HG03432 (cell line): ENCODE measurements at regions not wholly inside any gene's neighbourhood (a gene's known extent, or its start where the extent isn't known, plus 50 kb on each side); places are given as distances from the start of the nearest gene placed in this dataset.
"Not testable (repeated sequence)": the region's sequence is repeated elsewhere in the genome, so short reads cannot be mapped to it uniquely, and the experiment has no call there.

Experiments
- ATAC-seq: cut with Tn5 transposase; IDR thresholded peaks from one replicate; pipeline ENCODE4 v1.9.1; 2021; ENCODE audit warnings: mild to moderate bottlenecking, moderate library complexity; ENCODE audit not compliant: unreplicated experiment

DNA sequence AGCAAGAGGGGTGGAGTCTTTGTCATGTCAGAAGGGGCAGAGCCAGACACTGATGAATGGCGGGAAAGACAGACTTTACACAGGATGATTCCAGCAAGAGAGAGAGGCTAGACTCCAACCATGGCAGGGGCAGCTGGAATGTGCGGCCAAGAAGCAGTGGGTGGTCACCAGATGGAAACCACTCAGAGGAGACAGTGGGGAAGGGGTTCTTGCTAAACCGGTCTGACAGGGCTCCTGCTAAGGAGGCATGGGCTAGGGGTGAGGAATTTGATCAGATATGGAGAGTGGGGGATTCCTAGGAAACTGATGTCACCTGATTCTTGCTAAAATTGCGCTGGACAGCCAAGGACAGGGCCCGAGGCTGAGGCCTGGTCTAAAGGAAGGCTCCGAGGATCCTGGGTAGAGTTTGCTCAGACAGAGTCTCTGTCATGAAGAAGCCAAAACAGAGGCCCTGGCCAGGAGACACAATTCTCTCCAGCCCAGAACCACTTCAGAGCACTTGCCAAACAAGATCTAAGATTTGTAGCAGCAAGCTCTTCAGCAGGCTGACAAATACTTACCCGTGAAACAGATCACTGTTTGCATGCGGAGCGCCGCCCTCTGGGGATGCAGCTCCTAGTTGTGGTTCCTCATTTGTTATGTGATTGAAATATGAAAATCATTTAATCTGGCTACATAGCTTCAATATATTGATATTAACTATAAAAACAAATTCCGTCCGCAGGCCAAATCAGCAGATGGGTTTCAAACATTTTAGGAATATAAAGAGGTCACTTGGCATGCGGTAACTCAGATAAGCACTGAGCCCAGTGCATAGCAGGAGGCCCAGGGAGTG lies 377.0 kb downstream of the TCERG1L start:
- no peak for ATAC-seq

DNA sequence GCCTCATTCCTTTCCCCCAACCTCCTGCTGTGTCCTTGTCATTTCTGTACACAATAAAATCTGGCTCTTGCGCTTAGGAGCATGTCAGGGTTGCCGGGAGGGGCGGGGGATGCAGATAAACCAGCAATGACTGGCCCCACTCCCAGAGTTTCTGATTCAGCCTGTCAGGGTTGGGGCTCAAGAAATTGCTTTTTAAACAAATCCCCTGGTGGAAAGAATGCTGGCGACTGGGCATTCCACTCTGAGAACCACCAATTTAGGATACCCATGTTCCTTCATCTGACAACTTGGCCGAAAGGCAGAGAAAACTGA lies 376.4 kb downstream of the TCERG1L start:
- no peak for ATAC-seq

DNA sequence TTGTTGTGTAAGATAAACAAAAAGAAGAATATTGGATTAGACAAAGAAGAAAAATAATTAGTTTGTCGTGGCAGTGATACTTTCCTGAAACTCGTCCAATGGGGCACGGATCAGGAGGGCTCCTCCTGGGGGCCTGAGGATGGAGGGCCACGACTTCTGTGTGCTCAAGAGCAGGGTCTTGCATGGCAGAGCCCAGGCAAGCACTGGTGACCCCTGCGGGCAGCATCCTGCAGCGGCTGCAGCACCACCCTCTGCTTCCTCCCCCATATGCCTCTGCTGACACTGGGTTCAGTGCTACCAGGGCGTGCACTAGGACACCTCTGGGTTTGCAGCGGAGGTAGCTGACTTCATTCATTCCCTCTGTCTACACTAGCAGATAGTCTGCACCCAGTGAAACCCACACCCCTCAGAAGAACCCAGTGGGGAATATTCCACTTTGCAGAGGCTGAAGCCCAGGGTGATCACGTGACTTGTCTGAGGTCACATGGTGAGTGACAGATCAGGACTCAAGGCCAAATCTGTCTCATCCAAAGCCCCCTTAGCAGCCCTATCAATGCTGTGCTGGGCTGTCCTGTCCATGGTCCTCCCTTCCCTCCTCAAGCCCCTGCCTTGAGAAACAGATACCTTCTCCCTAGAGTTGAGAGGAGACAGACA lies 375.5 kb downstream of the TCERG1L start:
- no peak for ATAC-seq

DNA sequence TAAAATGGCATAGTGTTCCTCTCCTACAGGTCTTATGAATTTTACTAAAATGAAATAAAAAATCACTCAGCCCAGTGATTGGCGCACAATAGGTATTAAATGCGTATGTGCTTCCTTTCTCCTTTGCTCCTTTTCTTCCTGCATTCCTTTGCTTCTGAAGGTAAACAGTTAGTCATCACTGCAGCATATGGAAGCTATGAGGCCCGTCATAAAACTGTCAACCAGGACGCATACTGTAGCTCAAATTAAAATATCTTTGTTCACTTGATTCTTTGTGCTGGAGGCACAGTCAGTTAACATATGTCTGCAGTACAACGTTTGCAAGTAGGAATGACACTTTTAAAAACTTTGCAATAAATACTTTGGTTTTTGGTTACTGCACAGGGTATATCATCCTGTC lies 374.7 kb downstream of the TCERG1L start:
- ATAC-seq = no peak

DNA sequence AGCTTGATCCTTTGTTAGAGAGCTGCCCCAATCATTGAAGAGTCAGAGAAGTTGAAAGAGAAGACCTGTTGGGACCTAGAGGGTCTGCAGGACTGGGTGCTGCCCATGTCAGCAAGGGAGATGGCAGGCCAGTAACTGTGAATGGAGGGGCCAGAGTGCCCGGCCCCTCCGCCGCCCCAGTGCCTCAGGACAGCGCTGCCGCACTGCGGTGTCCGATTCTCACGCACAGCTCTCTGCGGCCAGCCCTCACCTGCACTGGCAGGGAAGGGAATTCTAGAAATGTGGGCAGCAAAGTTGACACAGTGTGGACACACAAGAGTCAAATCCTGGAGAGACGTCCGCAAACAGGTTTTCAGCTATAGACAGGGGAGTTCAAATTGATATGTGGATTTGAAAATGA lies 373.5 kb downstream of the TCERG1L start:
- ATAC-seq = no peak

DNA sequence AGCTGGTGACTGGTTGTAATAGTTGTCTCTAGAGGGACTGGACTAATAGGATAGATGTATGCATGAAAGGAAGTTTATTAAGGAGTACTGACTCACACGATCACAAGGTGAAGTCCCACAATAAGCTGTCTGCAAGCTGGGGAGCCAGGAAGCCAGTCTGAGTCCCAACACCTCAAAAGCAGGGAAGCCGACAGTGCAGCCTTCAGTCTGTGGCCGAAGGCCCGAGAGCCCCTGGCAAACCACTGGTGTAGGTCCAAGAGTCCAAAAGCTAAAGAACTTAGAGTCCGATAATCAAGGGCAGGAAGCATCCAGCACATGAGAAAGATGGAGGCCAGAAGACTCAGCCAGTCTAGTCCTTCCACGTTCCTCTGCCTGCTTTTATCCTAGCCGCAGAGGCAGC lies 372.6 kb downstream of the TCERG1L start:
- not testable (repeated sequence) for ATAC-seq

DNA sequence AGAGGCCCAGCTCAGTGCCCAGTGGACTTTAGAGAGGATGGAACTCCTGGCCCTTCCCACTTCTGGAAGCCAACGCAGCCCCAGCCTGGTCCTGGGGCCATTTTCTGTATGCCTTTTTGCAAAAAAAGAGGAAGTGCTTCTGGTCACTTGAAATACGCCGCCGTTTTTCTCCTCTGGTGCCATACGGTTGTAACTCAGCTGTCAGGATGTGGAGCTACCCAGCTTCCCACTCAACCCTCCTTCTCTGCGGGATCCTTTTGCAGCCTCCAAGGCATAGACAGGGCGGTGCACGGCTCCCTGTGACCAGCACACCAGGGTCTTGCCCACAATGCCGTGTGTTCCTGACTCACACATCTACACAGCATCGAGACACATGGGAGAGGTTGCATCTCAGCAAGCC lies 369.6 kb downstream of the TCERG1L start:
- no peak for ATAC-seq

DNA sequence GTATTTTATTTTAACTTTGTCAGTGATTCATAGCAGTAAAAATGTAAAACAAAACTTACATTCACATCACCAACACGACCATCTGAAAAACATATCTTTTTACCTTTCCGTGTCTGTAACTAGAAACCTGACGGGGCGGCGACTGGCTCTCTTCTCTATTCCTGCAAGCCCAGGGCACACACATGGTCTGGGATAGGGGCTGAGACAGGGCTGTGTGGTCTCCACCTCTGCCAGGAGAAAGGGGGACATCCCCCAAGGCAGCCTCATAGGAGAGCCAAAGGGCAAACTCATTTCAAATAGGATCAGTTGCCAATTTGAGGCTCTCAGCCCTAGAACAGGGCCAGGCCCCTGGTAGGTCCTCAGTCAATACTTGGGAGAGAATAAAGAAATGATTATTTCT lies 359.4 kb downstream of the TCERG1L start:
- ATAC-seq = no peak

DNA sequence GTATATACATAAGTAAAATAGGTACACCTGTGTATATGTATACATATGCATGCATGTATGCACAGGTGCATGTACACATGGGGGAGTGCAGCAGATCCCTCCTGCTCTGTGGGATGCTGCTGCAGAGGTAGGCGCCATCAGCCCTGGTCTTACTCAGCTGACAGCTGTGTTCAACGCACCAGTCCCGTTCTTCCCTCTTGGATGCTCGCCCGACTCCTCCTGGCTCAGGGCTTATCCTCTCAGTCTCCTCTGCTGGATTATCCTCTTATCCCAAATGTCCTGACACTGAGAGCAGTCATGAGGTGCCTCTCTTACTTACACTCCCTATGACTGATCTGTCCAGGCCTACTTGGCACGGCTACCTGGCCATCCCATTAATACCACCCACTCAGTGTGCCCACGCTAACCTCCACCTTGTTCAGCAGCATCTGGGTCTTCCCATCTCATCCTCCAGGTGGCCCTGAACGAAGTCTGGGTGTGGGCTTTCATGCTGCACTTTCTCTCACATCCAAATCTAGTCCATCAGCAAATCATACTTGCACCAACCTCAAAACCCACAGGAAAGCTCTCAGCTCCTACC lies 357.1 kb downstream of the TCERG1L start:
- no peak for ATAC-seq

DNA sequence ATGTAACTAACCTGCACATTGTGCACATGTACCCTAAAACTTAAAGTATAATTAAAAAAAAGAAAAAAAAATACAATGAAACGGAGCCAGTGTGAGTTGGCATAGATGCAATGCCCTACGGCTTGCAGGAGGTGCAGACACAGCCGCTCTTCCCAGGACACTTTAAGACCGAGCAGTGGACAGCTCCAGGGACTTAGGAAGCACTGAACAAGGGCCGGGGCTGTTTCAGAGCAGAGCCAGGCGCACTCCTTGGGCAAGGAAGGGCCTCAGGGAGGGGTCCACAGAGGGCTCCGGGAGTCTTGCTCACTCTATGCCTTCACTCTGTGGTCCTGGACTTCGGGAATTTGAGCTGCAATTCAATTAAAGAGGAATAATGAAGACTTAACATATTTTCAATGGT lies 355.3 kb downstream of the TCERG1L start:
- no peak for ATAC-seq

DNA sequence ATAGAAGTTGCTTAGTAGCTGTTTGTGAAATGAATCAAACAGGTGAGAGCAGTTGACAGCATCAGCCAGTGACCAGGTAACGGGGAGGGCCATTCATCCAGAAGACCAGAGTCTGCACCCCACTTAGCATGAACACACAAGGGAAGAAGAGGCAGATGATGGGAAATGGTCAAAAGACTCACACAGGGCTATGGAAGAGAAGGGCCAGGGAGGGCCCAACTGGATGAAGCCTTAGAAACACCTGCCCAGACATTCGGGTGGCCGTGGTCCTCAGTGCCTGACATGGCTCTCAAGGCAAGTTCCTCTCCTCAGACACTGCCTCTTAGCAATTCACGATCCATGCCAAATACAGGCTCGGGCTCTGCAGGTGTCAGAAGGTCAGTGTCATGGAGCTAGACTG lies 354.1 kb downstream of the TCERG1L start:
- ATAC-seq = no peak

DNA sequence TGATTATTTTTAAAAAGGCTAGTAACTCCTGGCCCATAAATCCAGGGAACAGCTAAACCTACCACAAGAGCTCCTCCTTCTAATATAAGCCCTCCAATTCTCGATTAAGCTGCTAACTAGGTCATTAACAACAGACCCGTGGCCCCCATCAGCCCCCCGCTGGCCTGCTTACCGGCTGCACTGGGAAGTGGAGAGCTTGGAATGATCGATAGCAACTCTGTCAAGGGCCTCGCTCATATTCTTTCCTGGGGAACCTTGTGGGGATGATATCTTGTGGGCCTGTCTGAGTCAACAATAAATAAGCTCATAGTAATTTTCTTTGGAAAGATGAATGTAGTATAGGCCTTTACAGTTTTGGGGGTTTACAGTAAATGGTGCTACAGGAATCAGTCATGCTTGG lies 353.5 kb downstream of the TCERG1L start:
- no peak for ATAC-seq

DNA sequence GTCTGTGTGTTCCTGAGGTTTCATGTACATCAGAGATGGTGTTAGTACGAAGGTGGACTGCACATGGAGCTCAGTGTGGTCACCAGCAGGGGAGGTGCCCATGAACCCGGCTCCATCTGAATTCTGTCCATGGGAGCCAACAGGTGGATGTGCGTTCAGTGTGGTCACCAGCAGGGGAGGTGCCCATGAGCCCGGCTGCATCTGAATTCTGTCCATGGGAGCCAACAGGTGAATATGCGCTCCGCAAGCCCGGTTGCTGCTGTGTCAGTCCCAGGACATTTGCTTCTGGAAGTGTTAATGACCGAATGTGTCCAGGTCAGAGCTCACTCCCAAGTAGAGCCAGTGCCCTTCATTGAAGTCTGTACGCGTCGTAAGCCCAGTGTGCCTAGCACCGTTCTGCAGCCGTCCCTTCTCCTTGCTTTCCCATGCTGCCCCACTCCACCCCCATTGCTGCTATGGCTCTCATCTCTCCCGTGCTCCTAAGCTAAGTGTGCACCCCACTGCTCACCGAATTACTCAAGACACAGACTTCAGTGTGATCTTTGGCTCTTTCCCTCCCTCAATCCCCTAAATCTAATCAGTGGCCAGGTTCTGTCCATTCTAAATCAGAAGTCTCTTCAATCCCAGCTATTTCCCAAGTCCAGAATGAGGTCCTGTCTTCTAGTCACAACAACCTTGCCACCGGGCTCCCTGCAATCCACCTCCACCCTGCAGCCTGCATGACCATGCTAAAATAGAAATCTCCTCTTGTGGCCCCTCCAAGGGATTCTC lies 352.4 kb downstream of the TCERG1L start:
- ATAC-seq = no peak

DNA sequence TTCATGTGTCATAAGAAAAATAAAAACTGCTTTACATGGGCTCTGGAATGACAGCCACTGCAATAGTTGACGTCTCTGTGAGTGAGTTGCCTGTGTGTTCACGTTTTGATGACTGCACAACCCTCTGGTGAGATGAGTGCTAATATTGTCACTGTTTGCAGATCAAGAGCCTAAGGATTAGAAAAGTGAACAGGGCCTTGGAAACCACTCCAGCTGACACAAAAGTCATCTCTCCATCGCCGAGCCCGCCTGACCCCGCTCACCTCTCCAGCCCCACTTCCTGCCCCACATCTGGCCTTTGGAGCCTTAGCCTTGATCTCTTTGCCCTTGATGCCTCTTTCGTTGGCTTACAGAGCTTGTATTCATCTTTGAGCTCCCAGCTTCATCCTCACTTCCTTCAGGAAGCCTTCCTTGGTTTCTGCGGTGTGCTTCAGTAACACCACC lies 351.7 kb downstream of the TCERG1L start:
- ATAC-seq = no peak

DNA sequence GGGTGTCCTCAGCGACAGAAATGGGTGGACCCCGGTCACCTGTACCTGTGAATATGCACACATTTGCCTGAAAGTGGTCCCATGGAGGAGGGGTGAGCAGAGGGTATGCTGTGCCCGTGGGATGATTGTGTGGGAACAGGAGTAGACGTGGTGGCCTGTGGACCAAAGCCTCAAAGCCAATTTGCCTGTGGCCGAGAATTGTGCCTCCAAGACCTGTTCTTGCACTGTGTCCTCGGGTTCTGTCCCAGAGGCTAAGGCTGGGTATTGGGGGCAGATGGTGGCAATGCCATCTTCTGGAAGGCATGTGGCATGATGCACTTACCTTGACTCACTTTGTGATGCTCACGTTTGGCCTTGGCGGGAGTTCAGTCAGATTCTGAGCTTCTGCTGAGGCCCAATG lies 351.0 kb downstream of the TCERG1L start:
- no peak for ATAC-seq

DNA sequence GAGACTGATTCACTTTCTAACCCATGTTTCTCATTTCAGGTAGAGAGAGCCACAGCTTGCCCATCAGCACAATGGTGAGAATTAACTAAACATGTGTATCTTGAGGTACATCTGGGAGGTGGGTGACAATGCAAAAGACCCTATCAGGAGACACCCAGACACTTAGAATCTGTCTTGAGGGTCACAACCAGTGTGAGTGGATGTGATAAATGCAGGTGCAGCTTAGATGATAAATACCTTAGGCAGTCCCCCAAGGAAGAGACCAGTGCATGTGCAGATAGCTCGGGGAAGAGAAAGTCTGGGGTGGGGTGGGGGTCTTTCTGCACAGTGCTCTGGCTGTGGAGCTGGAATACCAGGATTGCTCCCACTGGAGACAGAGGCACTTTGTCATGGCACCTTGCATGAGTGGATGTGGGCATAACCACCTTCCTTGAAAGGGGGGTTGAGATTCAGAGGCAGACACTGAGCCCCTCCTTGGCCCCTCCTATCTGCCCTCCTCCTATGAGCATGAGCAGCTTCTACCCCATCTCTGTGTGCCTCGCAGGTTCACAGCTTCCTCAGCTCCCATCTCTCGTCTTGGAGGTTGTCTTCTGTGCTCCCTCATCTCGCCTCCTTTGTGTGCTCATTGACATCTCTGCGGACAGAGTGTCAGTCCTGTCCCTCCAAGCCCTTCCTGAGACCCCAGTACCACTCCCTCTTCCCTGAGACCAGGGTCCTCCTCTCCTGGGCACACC lies 349.8 kb downstream of the TCERG1L start:
- no peak for ATAC-seq

DNA sequence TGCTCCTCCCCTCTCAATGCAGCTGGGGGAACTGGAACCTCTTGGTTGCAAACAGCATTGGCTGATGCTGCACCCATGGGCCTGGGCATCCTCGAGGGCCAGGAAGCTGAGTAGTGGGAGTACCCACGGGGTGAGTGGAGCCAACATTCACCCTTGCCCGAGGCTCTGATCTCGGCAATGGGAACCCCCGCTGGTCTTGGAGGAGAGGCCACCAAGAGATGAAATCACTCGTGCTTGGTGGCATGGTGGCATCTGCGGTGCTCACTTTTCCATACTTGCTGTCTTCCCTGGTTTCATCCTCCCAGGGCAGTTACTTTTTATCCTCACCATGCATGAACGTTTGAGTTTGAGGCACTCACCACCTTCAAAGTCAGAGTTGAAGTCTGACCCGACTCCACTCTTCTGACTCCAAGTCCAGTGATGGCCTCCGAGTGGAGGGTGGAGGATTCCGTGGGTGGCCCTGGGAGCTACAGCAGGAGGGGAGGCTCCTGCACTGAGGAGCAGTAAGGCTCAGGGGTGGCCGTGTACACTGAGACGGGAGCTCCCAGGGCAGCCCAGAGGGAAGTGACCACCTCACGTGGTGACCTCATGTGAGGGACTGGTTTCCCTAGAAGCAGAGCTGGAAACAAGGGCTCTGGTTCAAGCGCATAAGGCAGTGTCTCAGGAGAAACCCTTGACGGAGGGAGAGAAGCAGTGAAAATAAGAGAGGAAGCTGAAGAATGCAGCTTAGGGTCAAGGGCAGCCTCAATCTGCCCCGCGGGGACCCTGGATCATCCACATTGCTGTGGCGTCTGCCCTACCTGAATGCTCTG lies 349.1 kb downstream of the TCERG1L start:
- no peak for ATAC-seq

DNA sequence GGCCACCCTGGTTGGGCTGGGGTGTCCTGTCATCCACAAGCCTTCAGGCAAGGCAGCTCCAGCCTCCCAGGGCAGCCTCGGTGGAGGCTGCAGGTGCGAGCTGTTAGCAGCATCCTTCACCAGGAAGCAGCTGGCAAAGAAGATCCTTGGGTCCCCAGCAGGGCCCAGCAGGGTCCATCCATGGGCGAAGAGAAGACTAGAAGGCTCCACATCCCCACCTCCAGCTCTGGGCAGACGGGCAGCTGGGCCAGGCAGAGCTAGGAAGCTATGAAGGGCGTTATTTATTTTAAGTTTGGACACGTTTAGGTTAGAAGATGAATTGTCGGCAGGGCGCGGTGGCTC lies 348.5 kb downstream of the TCERG1L start:
- ATAC-seq = no peak

DNA sequence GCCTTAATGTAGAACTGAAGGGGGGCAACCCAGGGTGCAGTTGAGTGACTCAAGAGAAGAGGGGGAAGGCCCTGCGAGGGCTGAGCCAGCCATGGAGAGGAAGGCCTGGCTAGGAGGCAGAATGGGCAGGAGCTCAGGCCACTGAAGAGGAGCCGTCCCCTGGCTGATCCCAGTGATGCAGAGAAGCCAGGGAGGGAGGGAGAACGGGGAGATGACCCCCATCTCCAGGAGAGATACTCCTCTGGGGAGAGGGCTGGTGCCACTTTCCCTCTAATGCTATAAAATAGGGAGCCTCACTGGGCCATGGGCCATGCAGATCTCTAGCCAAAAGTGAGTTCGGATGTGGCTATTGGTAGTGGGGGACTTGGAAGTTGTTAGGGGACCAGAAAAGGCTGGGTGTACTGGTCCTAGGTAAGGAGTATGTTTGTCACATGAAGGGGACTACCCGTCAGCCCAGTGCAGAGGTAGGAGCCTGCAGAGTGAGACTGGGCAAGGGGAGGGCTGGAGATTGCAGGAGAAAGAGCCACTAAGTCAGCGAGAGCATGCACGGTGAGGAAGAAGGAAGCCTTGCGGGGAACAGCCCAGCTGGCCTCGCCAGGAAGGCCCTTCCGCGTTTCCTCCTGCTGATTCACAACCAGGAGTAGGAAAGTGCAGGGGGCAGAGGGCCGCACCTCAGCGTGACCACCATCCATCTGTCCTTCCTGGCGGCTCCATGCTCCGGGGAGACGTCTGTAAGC lies 347.6 kb downstream of the TCERG1L start:
- no peak for ATAC-seq

DNA sequence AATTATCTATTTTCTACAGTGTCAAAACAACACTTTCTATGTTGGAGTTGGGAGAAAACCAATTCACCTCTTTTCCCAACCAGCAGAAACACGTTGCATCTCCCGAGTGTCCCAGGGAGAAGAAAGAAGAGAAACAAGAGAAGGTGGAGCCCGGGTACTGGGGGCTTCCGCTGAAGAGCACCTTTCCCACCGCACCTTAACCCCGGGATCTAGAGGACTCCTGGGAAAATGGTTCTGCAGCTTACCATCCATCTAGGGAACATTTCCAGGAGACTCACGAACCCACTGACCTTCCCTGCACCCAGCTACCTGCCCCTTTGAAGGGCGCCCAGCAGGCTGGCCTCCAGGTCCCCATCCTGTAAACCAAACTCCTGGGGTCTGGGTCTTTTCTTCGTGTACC lies 346.8 kb downstream of the TCERG1L start:
- no peak for ATAC-seq
